GM18907 (cell line): ENCODE measurements at regions not wholly inside any gene's neighbourhood (a gene's known extent, or its start where the extent isn't known, plus 50 kb on each side); places are given as distances from the start of the nearest gene placed in this dataset.

ENCODE experiments used
- ATAC-seq: cut with Tn5 transposase; IDR thresholded peaks from one replicate; pipeline ENCODE4 v1.9.1; 2021; ENCODE audit warnings: mild to moderate bottlenecking, moderate library complexity; ENCODE audit not compliant: unreplicated experiment

GRCh38 chr9:89926691-89927220 lies 321.9 kb downstream of the GADD45G start:
- ATAC-seq = no peak

GRCh38 chr9:89928106-89928505 lies 323.3 kb downstream of the GADD45G start:
- ATAC-seq = no peak

- ATAC-seq = no peak
Observed at GRCh38 chr9:89928521-89929275, 323.9 kb downstream of the GADD45G start.

GRCh38 chr9:89929315-89929672 lies 324.5 kb downstream of the GADD45G start:
- no peak for ATAC-seq

GRCh38 chr9:89929673-89930480 lies 325.1 kb downstream of the GADD45G start:
- no peak for ATAC-seq

- no peak for ATAC-seq
Observed at GRCh38 chr9:89933578-89933977, 328.8 kb downstream of the GADD45G start.

- no peak for ATAC-seq
Observed at GRCh38 chr9:89935115-89935514, 330.3 kb downstream of the GADD45G start.

GRCh38 chr9:89935801-89936200 lies 331.0 kb downstream of the GADD45G start:
- no peak for ATAC-seq

GRCh38 chr9:89937051-89937450 lies 332.2 kb downstream of the GADD45G start:
- ATAC-seq = no peak

GRCh38 chr9:89939181-89939580 lies 334.4 kb downstream of the GADD45G start:
- no peak for ATAC-seq

GRCh38 chr9:89939626-89940292 lies 334.9 kb downstream of the GADD45G start:
- no peak for ATAC-seq

GRCh38 chr9:89940625-89941024 lies 335.8 kb downstream of the GADD45G start:
- no peak for ATAC-seq

GRCh38 chr9:89941875-89942274 lies 337.1 kb downstream of the GADD45G start:
- ATAC-seq = no peak

GRCh38 chr9:89942643-89943042 lies 337.8 kb downstream of the GADD45G start:
- ATAC-seq = no peak

- ATAC-seq = no peak
Observed at GRCh38 chr9:89943309-89943708, 338.5 kb downstream of the GADD45G start.

- no peak for ATAC-seq
Observed at GRCh38 chr9:89943728-89944127, 338.9 kb downstream of the GADD45G start.

- no peak for ATAC-seq
Observed at GRCh38 chr9:89945133-89945532, 340.3 kb downstream of the GADD45G start.

- ATAC-seq = no peak
Observed at GRCh38 chr9:89946741-89947140, 341.9 kb downstream of the GADD45G start.

GRCh38 chr9:89949111-89949510 lies 344.3 kb downstream of the GADD45G start:
- no peak for ATAC-seq

- no peak for ATAC-seq
Observed at GRCh38 chr9:89951675-89952074, 346.9 kb downstream of the GADD45G start.

- ATAC-seq = no peak
Observed at GRCh38 chr9:89952401-89952800, 347.6 kb downstream of the GADD45G start.
